NB4 (cell line): ENCODE measurements at regions not wholly inside any gene's neighbourhood (a gene's known extent, or its start where the extent isn't known, plus 50 kb on each side); places are given as distances from the start of the nearest gene placed in this dataset.

Experiments used
- DNase-seq: peaks from one replicate; pipeline ENCODE4 v3.0.0; 2010; ENCODE audit warnings: low read depth
- H3K4me3 ChIP-seq: one replicate; pipeline ENCODE4 v1.5.1; 2011; ENCODE audit warnings: mild to moderate bottlenecking, low read depth, low read length, moderate library complexity
- CTCF ChIP-seq: IDR thresholded peaks from one replicate; pipeline ENCODE4 v1.5.1; 2012; ENCODE audit warnings: low read depth, low read length
- MAX ChIP-seq: IDR thresholded peaks from 2 replicates; pipeline ENCODE4 v1.6.1; 2011; ENCODE audit warnings: low read depth, low read length
- MYC ChIP-seq: IDR thresholded peaks from 2 replicates; pipeline ENCODE4 v1.6.1; 2011; ENCODE audit warnings: low read depth, low read length
- POLR2A ChIP-seq: IDR thresholded peaks from 2 replicates; pipeline ENCODE4 v1.6.1; 2011; ENCODE audit warnings: mild to moderate bottlenecking; ENCODE audit not compliant: insufficient read length; ENCODE audit errors: extremely low read depth

- no peak for DNase-seq
- H3K4me3 ChIP-seq: no peak overlapping the region
- TF ChIP-seq POLR2A (no peak), CTCF (no peak), MYC (no peak), MAX (no peak)
These were observed 82.3 kb downstream of the TNFAIP2 start for GRCh38 chr14:103205541-103205906.

DNA sequence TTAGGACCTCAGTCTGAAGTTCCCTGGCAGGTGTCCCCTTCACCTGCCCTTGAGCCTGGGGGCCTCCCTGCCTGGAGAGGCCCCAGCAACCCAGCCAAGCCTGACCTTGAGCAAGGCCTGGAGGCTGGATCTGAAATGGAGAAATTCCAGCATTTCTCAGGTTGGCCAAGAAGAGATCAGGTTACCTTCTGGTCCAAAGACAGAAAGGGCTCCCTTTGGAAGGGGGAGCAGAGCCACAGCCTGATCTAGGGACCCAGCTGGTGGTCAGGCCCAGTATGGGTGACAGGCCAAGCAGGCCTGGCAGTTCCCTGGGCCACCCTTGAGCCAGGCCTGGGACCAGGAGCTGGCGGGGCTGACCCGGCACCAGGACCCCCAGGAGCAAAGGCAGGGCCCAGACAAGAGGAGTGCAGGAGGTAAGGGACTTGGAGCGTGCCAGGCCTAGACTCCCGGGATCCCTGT, 82.8 kb downstream of the TNFAIP2 start:
- DNase-seq: no peak
- H3K4me3 ChIP-seq: no peak overlapping the region
- TF ChIP-seq MAX (no peak), POLR2A (no peak), MYC (no peak), CTCF (no peak)

- H3K4me3 ChIP-seq: no peak overlapping the region
- no peak for DNase-seq
- no peak for TF ChIP-seq MYC
- TF ChIP-seq MAX: no peak
- TF ChIP-seq CTCF: no peak
- no peak for TF ChIP-seq POLR2A
These were observed 83.7 kb downstream of the TNFAIP2 start for GRCh38 chr14:103206836-103207387.

GRCh38 chr14:103207388-103208072, 84.3 kb downstream of the TNFAIP2 start:
- H3K4me3 ChIP-seq: no peak overlapping the region
- DNase-seq: no peak

DNA sequence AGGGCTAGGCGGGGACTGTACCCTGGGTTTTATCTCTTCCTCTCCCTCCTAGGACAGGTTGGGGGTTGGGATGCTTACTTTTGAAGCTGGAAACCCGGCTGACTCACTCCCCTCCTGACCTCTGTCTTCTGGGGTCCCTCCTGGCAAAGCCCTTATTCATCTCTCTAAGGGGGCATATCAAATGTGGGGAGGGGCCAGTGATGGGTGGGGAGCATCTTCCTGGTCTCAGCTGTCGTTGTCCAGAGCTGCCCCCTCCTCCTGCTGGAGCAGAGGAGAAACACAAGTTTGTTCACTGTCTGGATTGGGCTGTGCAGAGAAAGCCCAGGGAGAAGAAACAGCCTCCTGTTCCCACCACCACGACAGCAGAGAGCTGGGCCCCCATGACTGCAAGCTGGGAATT, 85.8 kb downstream of the TNFAIP2 start:
- H3K4me3 ChIP-seq: no peak overlapping the region
- no peak for TF ChIP-seq MAX
- DNase-seq: no peak

More at GRCh38 chr14:103207388-103208072, 84.3 kb downstream of the TNFAIP2 start:
- TF ChIP-seq CTCF (no peak), MYC (no peak), POLR2A (no peak), MAX (no peak)

DNA sequence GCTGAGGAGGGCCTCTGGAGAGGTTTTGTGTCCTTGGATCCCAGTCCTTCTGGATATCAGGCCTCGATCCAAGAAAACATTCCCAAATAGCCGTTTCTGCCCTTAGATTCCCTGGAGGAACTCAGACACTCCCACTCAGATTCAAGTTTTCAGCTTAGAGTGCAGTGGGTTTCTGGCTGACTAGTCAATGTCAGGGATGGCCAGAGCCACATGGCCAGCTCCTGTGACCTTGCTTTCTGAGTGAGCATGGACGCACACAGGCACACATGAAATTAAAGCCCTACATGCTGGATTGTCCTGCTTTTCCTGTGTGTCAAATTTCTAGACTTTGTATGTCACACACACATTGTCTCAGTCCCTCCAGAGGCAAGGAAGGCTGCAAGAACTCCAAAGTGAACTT, 86.2 kb downstream of the TNFAIP2 start:
- no peak overlapping the region for H3K4me3 ChIP-seq
- TF ChIP-seq CTCF (no peak), MYC (no peak), POLR2A (no peak)
- DNase-seq: no peak
